H1 (cell line): ENCODE measurements at regions not wholly inside any gene's neighbourhood (a gene's known extent, or its start where the extent isn't known, plus 50 kb on each side); places are given as distances from the start of the nearest gene placed in this dataset.

ENCODE experiments used
- CTCF ChIA-PET: fragments of 300-600 bp; sonication (Branson Sonifier 250); formaldehyde crosslinking; loops from one replicate; lab custom pipeline; 2021; ENCODE audit not compliant: partially characterized antibody; lab: Charles Lee
- POLR2A ChIA-PET: fragments of 300-600 bp; sonication (Branson Sonifier 250); formaldehyde crosslinking; loops from one replicate; lab custom pipeline; 2021; ENCODE audit warnings: inconsistent platforms; ENCODE audit not compliant: partially characterized antibody; lab: Charles Lee
- DNase-seq, 2 experiments: peaks; one replicate each; pipeline versions ENCODE4 v3.0.0 to v3.0.0-alpha.2; 2010 to 2022; ENCODE audit warnings: low spot score in 2 of 2, low read depth in 1 of 2, mixed read lengths in 1 of 2
- FAIRE-seq: peaks from 2 replicates; lab custom pipeline; 2011; peaks lifted over from hg19 to GRCh38; lab: Jason Lieb, UNC
- H2AFZ ChIP-seq: 2 replicates; pipeline ENCODE4 v1.8.1; 2012; ENCODE audit warnings: low read length, inconsistent platforms
- H2AK5ac ChIP-seq: 2 replicates; pipeline ENCODE4 v1.6.1; 2013; ENCODE audit warnings: low read depth, low read length
- H2BK120ac ChIP-seq: replicated peaks from 2 replicates; pipeline ENCODE3; 2013; ENCODE audit warnings: low read depth, low read length, inconsistent platforms
- H2BK12ac ChIP-seq: 2 replicates; pipeline ENCODE4 v1.6.1; 2013; ENCODE audit warnings: low read depth, low read length
- H2BK15ac ChIP-seq: 2 replicates; pipeline ENCODE4 v1.6.1; 2013; ENCODE audit warnings: low read length
- H2BK20ac ChIP-seq: 2 replicates; pipeline ENCODE4 v1.6.1; 2013; ENCODE audit warnings: low read length
- H2BK5ac ChIP-seq: 2 replicates; pipeline ENCODE4 v1.6.1; 2013; ENCODE audit warnings: low read depth, low read length
- H3K14ac ChIP-seq: 2 replicates; pipeline ENCODE4 v1.6.1; 2013; ENCODE audit warnings: inconsistent platforms; ENCODE audit not compliant: insufficient read length
- H3K18ac ChIP-seq: 2 replicates; pipeline ENCODE4 v1.6.1; 2013; ENCODE audit warnings: low read length; ENCODE audit errors: extremely low read depth
- H3K23ac ChIP-seq: 2 replicates; pipeline ENCODE4 v1.6.1; 2013; ENCODE audit warnings: inconsistent platforms; ENCODE audit not compliant: insufficient read length
- H3K23me2 ChIP-seq: 2 replicates; pipeline ENCODE4 v1.6.1; 2013; ENCODE audit warnings: low read depth, low read length
- H3K27ac ChIP-seq: 2 replicates; pipeline ENCODE4 v1.6.1; 2011; ENCODE audit warnings: low read depth, low read length, inconsistent platforms
- H3K27me3 ChIP-seq, 4 experiments: replicated peaks in 1 of 4; 1 replicate in 1 of 4; 2 replicates in 3 of 4; pipeline versions ENCODE4 v1.6.1 to v1.8.1; 2011 to 2013; ENCODE audit warnings: low read length in 3 of 4, mild to moderate bottlenecking in 3 of 4, inconsistent platforms in 2 of 4, mixed read lengths in 2 of 4, moderate library complexity in 1 of 4; ENCODE audit not compliant: control insufficient read depth in 3 of 4, insufficient read depth in 3 of 4; ENCODE audit errors: extremely low read depth in 1 of 4
- H3K36me3 ChIP-seq, 4 experiments: 2 replicates each; pipeline versions ENCODE4 v1.6.1 to v1.8.1; 2011 to 2013; ENCODE audit warnings: mild to moderate bottlenecking in 4 of 4, low read length in 3 of 4, moderate library complexity in 2 of 4, control low read depth in 1 of 4, inconsistent platforms in 1 of 4; ENCODE audit not compliant: insufficient read depth in 4 of 4, control insufficient read depth in 2 of 4
- H3K4ac ChIP-seq: replicated peaks from 2 replicates; pipeline ENCODE3; 2013; ENCODE audit warnings: low read length, low read depth, mixed read lengths, inconsistent platforms; ENCODE audit not compliant: insufficient read length
- H3K4me1 ChIP-seq, 4 experiments: replicated peaks in 1 of 4; 1 replicate in 1 of 4; 2 replicates in 3 of 4; pipeline versions ENCODE4 v1.6.1 to v1.8.1; 2011 to 2013; ENCODE audit warnings: low read length in 3 of 4, inconsistent platforms in 2 of 4, mixed read lengths in 1 of 4; ENCODE audit not compliant: insufficient read depth in 4 of 4, control insufficient read depth in 3 of 4
- H3K4me2 ChIP-seq, 2 experiments: 2 replicates each; pipeline versions ENCODE4 v1.6.1 to v1.8.1; 2011 to 2013; ENCODE audit warnings: low read depth in 2 of 2, low read length in 2 of 2, control low read depth in 1 of 2, inconsistent platforms in 1 of 2, mild to moderate bottlenecking in 1 of 2; ENCODE audit not compliant: insufficient read depth in 1 of 2
- H3K4me3 ChIP-seq, 4 experiments: fragments of 200-600, 300-600 bp in 1 of 4; sonication (generic), shearing (Covaris generic), sonication (Bioruptor Twin) in 1 of 4; 2 replicates each; pipeline versions ENCODE4 v1.5.1 to v1.8.1; 2011 to 2016; ENCODE audit warnings: low read length in 4 of 4, low read depth in 3 of 4, control low read depth in 2 of 4, inconsistent platforms in 2 of 4, mild to moderate bottlenecking in 2 of 4, mixed read lengths in 1 of 4, moderate library complexity in 1 of 4; ENCODE audit not compliant: insufficient read depth in 2 of 4; ENCODE audit errors: extremely low read depth in 1 of 4
- H3K56ac ChIP-seq: replicated peaks from 2 replicates; pipeline ENCODE3; 2013; ENCODE audit warnings: low read depth, mild to moderate bottlenecking, mixed read lengths, low read length, inconsistent platforms; ENCODE audit not compliant: insufficient read length
- H3K79me1 ChIP-seq: 2 replicates; pipeline ENCODE4 v1.6.1; 2013; ENCODE audit warnings: low read depth, low read length, control low read depth
- H3K79me2 ChIP-seq, 2 experiments: 2 replicates each; pipeline versions ENCODE4 v1.6.1 to v1.8.1; 2012 to 2013; ENCODE audit warnings: low read length in 2 of 2, mild to moderate bottlenecking in 2 of 2, inconsistent platforms in 1 of 2; ENCODE audit not compliant: insufficient read depth in 2 of 2, control insufficient read depth in 1 of 2
- H3K9ac ChIP-seq, 4 experiments: replicated peaks in 1 of 4; 1 replicate in 1 of 4; 2 replicates in 3 of 4; pipeline versions ENCODE4 v1.6.1 to v1.8.1; 2011 to 2013; ENCODE audit warnings: low read depth in 3 of 4, low read length in 3 of 4, control low read depth in 2 of 4, mild to moderate bottlenecking in 2 of 4, moderate library complexity in 2 of 4, inconsistent platforms in 1 of 4; ENCODE audit errors: extremely low read depth in 1 of 4
- H3K9me3 ChIP-seq, 2 experiments: 2 replicates each; pipeline versions ENCODE4 v1.6.1 to v1.8.1; 2012 to 2013; ENCODE audit warnings: mild to moderate bottlenecking in 2 of 2, moderate library complexity in 2 of 2, control low read depth in 1 of 2, inconsistent platforms in 1 of 2, low read depth in 1 of 2, low read length in 1 of 2, mixed read lengths in 1 of 2; ENCODE audit not compliant: insufficient read depth in 2 of 2
- H4K20me1 ChIP-seq, 2 experiments: replicated peaks in 1 of 2; 2 replicates each; pipeline versions ENCODE3 to v1.8.1; 2011 to 2013; ENCODE audit warnings: inconsistent platforms in 2 of 2, low read length in 2 of 2, mild to moderate bottlenecking in 1 of 2; ENCODE audit not compliant: insufficient read depth in 2 of 2, control insufficient read depth in 1 of 2
- H4K5ac ChIP-seq: 2 replicates; pipeline ENCODE4 v1.6.1; 2013; ENCODE audit warnings: low read length, low read depth, mixed read lengths, inconsistent platforms; ENCODE audit not compliant: insufficient read length
- H4K8ac ChIP-seq: 2 replicates; pipeline ENCODE4 v1.8.0; 2013; ENCODE audit warnings: mild to moderate bottlenecking, moderate library complexity, low read length, inconsistent platforms; ENCODE audit not compliant: insufficient read depth; ENCODE audit errors: extremely low read depth
- H4K91ac ChIP-seq: replicated peaks from 2 replicates; pipeline ENCODE3; 2013; ENCODE audit warnings: low read length, mixed read lengths, inconsistent platforms; ENCODE audit not compliant: insufficient read length
- ASH2L ChIP-seq: fragments of 200-600, 300-600 bp; sonication (generic); IDR thresholded peaks from one replicate; pipeline ENCODE4 v1.7.1; 2017; ENCODE audit warnings: low read length
- BACH1 ChIP-seq: IDR thresholded peaks from 2 replicates; pipeline ENCODE4 v1.6.1; 2012; ENCODE audit warnings: low read length, improper control_type of control experiment
- E2F6 ChIP-seq: IDR thresholded peaks from 2 replicates; pipeline ENCODE4 v1.6.1; 2012; ENCODE audit warnings: inconsistent platforms
- EP300 ChIP-seq, 2 experiments: IDR thresholded peaks; 1 replicate in 1 of 2; 2 replicates in 1 of 2; pipeline ENCODE4 v1.6.1; 2011 to 2012; ENCODE audit warnings: low read depth in 2 of 2, low read length in 2 of 2, mild to moderate bottlenecking in 2 of 2, borderline replicate concordance in 1 of 2, inconsistent platforms in 1 of 2, moderate library complexity in 1 of 2
- EZH2 ChIP-seq: fragments of 200-600 bp; sonication (generic); IDR thresholded peaks from 2 replicates; pipeline ENCODE4 v1.7.1; 2012; ENCODE audit warnings: low read depth, mild to moderate bottlenecking, moderate library complexity, low read length, inconsistent platforms; ENCODE audit not compliant: severe bottlenecking
- KDM4A ChIP-seq: IDR thresholded peaks from one replicate; pipeline ENCODE4 v1.7.1; 2012; ENCODE audit warnings: low read depth, mild to moderate bottlenecking, moderate library complexity, low read length, inconsistent platforms; ENCODE audit not compliant: severe bottlenecking
- POU5F1 ChIP-seq: IDR thresholded peaks from 2 replicates; pipeline ENCODE4 v1.6.1; 2011; ENCODE audit warnings: low read depth, mild to moderate bottlenecking, low read length, moderate library complexity
- RXRA ChIP-seq: IDR thresholded peaks from 2 replicates; pipeline ENCODE4 v1.6.1; 2011; ENCODE audit warnings: low read depth, mild to moderate bottlenecking, low read length, moderate library complexity; ENCODE audit not compliant: insufficient read depth
- SIX5 ChIP-seq: IDR thresholded peaks from 2 replicates; pipeline ENCODE4 v1.6.1; 2011; ENCODE audit warnings: mild to moderate bottlenecking, low read depth, low read length
- SP1 ChIP-seq: IDR thresholded peaks from 2 replicates; pipeline ENCODE4 v1.6.1; 2011; ENCODE audit warnings: low read depth, low read length
- SRF ChIP-seq: IDR thresholded peaks from 2 replicates; pipeline ENCODE4 v1.6.1; 2011; ENCODE audit warnings: mild to moderate bottlenecking, low read depth, low read length, moderate library complexity
- TEAD4 ChIP-seq: IDR thresholded peaks from 2 replicates; pipeline ENCODE4 v1.6.1; 2012; ENCODE audit warnings: low read depth, low read length, inconsistent platforms, mixed read lengths
- WGBS, 2 experiments: shearing (Covaris generic) in 1 of 2; methylation state at CpG; one replicate each; pipeline versions ENCODE4 v1.1.6 to v1.1.7; 2013 to 2015; ENCODE audit warnings: low lambda C conversion rate in 2 of 2, mixed read lengths in 2 of 2, inconsistent platforms in 1 of 2, low coverage in 1 of 2, missing lambda C conversion rate in 1 of 2; ENCODE audit not compliant: insufficient replicate concordance in 2 of 2, insufficient coverage in 1 of 2, insufficient read length in 1 of 2; ENCODE audit errors: extremely low coverage in 1 of 2, missing lambda C conversion rate in 1 of 2; 5-methylcytosine and 5-hydroxymethylcytosine counted together
- TF ChIP-seq, protein P1 (sequence below): IDR thresholded peaks from 2 replicates; pipeline ENCODE4 v1.6.1; 2012; ENCODE audit warnings: inconsistent platforms

DNA sequence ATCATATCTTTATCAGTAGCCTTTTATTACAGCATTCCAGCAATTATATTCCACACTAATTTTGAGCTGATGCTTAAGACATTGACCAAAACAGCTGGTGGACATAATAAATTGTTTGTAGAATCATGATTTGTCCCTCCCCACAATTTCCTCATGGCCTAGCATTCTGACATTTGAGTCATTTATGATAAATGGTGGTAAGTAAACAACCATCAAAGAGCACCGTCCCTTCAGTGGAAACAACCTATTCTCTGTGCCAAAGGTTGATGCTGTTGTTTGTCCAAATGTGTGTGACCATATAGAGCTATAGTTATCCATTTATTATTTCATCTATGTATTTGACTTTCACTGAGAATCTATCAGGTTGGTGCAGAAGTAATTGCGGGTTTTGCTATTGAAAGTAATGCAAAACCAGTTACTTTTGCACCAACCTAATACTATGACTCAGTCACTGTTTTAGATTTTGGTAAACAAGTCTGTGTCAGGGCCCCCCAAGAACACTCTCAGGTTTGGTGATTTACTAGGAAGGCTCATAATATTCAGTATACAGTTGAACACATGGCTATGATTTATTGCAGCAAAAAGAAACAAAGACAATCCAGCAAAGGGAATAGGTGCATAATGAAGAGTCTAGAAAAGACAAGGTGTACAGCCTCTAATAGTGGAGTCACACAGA is 608.7 kb upstream of the REG3G start:
- H3K23ac ChIP-seq = no peak overlapping the region
- H2BK12ac ChIP-seq = no peak overlapping the region
- no peak overlapping the region for H3K18ac ChIP-seq
- no peaks in the 10 kb centered on the region for H3K4me1 ChIP-seq
- H3K79me1 ChIP-seq = no peaks in the 10 kb centered on the region
- H4K8ac ChIP-seq = no peak overlapping the region
- no peaks in the 10 kb centered on the region for H3K27me3 ChIP-seq
- no peaks in the 10 kb centered on the region for H4K20me1 ChIP-seq
- ChIA-PET CTCF (no interaction called here), POLR2A (interaction anchor here (0.6 kb wide), 1 partner anchor 61 kb away, joined by 4 read pairs; no protein-coding TSS in a partner anchor)
- H3K9me3 ChIP-seq = no peaks in the 10 kb centered on the region
- H3K27ac ChIP-seq = no peak overlapping the region
- no peak overlapping the region for H3K56ac ChIP-seq
- H2AFZ ChIP-seq = no peak overlapping the region
- no peak overlapping the region for H3K9ac ChIP-seq
- H3K4me2 ChIP-seq = no peak overlapping the region
- no peak for FAIRE-seq
- H2BK120ac ChIP-seq = no peak overlapping the region
- DNase-seq = no peak
- no peaks in the 10 kb centered on the region for H3K79me2 ChIP-seq
- no peak overlapping the region for H4K5ac ChIP-seq
- H3K23me2 ChIP-seq = no peaks in the 10 kb centered on the region
- no peak overlapping the region for H3K14ac ChIP-seq
- no peak overlapping the region for H2BK5ac ChIP-seq
- H2AK5ac ChIP-seq = no peak overlapping the region
- no peak overlapping the region for H4K91ac ChIP-seq
- no peak overlapping the region for H3K4me3 ChIP-seq
- H2BK15ac ChIP-seq = no peak overlapping the region
- no peak overlapping the region for H3K4ac ChIP-seq
- H2BK20ac ChIP-seq = no peak overlapping the region
- no peaks in the 10 kb centered on the region for H3K36me3 ChIP-seq
- WGBS, 2 experiments = 93% methylated on average over 2 of the region's 2 CpGs; no CpG with 5 or more reads in 1 of the 2 experiments
- TF ChIP-seq SP1 (no peak), RXRA (no peak), EZH2 (no peak), EP300 (IDR thresholded peaks at IDR 0.05; ENCODE audit: borderline replicate concordance in 1 of 2, low read depth in 2 of 2, low read length in 2 of 2) (no peak), SIX5 (no peak), SRF (no peak), E2F6 (no peak), KDM4A (no peak), POU5F1 (no peak), TEAD4 (no peak), ASH2L (no peak), BACH1 (no peak)
- TF ChIP-seq, protein P1, sequence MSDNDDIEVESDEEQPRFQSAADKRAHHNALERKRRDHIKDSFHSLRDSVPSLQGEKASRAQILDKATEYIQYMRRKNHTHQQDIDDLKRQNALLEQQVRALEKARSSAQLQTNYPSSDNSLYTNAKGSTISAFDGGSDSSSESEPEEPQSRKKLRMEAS = no peak
